NCI-H2196 treated with DMSO at 0.1 percent for 48 hours (cell line): ENCODE measurements at regions not wholly inside any gene's neighbourhood (a gene's known extent, or its start where the extent isn't known, plus 50 kb on each side); places are given as distances from the start of the nearest gene placed in this dataset.
"Not testable (repeated sequence)": the region's sequence is repeated elsewhere in the genome, so short reads cannot be mapped to it uniquely, and the experiment has no call there.

ENCODE experiments used
- DNase-seq: peaks from one replicate; lab custom pipeline; 2025; ENCODE audit not compliant: unreplicated experiment; lab: John Stamatoyannopoulos, UW

- no peak for DNase-seq
Observed at GRCh38 chr17:52636443-52636842, 477.9 kb upstream of the CA10 start.

GRCh38 chr17:52606590-52606989 is 448.1 kb upstream of the CA10 start:
- no peak for DNase-seq

- DNase-seq = no peak
Observed at GRCh38 chr17:52606098-52606497, 447.6 kb upstream of the CA10 start.

GRCh38 chr17:52604105-52604504 is 445.6 kb upstream of the CA10 start:
- DNase-seq = no peak

- not testable (repeated sequence) for DNase-seq
Observed at GRCh38 chr17:52597452-52598215, 439.1 kb upstream of the CA10 start.

GRCh38 chr17:52594516-52594915 is 436.0 kb upstream of the CA10 start:
- DNase-seq = no peak

- DNase-seq = no peak
Observed at GRCh38 chr17:52546990-52547389, 388.5 kb upstream of the CA10 start.

GRCh38 chr17:52546493-52546892 is 388.0 kb upstream of the CA10 start:
- no peak for DNase-seq

- no peak for DNase-seq
Observed at GRCh38 chr17:52537421-52537820, 378.9 kb upstream of the CA10 start.

- DNase-seq = no peak
Observed at GRCh38 chr17:52536489-52536888, 378.0 kb upstream of the CA10 start.

GRCh38 chr17:52532373-52532772 is 373.9 kb upstream of the CA10 start:
- no peak for DNase-seq

- DNase-seq = no peak
Observed at GRCh38 chr17:52524096-52524637, 365.7 kb upstream of the CA10 start.

- no peak for DNase-seq
Observed at GRCh38 chr17:52517176-52517575, 358.7 kb upstream of the CA10 start.

- DNase-seq = no peak
Observed at GRCh38 chr17:52515927-52516326, 357.4 kb upstream of the CA10 start.

- no peak for DNase-seq
Observed at GRCh38 chr17:52505601-52506000, 347.1 kb upstream of the CA10 start.

GRCh38 chr17:52504081-52504480 is 345.6 kb upstream of the CA10 start:
- DNase-seq = no peak

GRCh38 chr17:52495646-52496045 is 337.1 kb upstream of the CA10 start:
- DNase-seq = no peak

- no peak for DNase-seq
Observed at GRCh38 chr17:52482271-52482670, 323.8 kb upstream of the CA10 start.

GRCh38 chr17:52477824-52478699 is 319.5 kb upstream of the CA10 start:
- DNase-seq = no peak

GRCh38 chr17:52476638-52477313 is 318.3 kb upstream of the CA10 start:
- DNase-seq = no peak

GRCh38 chr17:52470553-52470952 is 312.0 kb upstream of the CA10 start:
- DNase-seq = no peak
